Esophagus muscularis mucosa (tissue), 3 donors: ENCODE measurements at regions not wholly inside any gene's neighbourhood (a gene's known extent, or its start where the extent isn't known, plus 50 kb on each side); places are given as distances from the start of the nearest gene placed in this dataset.

ENCODE experiments used
- EP300 ChIP-seq: sonication (generic); formaldehyde crosslinking; IDR thresholded peaks from one replicate; pipeline ENCODE4 v1.6.1; 2017; ENCODE audit warnings: antibody characterized with exemption
- TF ChIP-seq, protein P1 (sequence below), 3 experiments: fragments of 200-600 bp in 2 of 3; fragments of 450-650 bp in 1 of 3; sonication (generic) in 2 of 3; IDR thresholded peaks; one replicate each; pipeline ENCODE4 v1.5.1; 2017 to 2019; ENCODE audit warnings: antibody characterized with exemption in 3 of 3, mild to moderate bottlenecking in 2 of 3, moderate library complexity in 1 of 3

- TF ChIP-seq, protein P1, sequence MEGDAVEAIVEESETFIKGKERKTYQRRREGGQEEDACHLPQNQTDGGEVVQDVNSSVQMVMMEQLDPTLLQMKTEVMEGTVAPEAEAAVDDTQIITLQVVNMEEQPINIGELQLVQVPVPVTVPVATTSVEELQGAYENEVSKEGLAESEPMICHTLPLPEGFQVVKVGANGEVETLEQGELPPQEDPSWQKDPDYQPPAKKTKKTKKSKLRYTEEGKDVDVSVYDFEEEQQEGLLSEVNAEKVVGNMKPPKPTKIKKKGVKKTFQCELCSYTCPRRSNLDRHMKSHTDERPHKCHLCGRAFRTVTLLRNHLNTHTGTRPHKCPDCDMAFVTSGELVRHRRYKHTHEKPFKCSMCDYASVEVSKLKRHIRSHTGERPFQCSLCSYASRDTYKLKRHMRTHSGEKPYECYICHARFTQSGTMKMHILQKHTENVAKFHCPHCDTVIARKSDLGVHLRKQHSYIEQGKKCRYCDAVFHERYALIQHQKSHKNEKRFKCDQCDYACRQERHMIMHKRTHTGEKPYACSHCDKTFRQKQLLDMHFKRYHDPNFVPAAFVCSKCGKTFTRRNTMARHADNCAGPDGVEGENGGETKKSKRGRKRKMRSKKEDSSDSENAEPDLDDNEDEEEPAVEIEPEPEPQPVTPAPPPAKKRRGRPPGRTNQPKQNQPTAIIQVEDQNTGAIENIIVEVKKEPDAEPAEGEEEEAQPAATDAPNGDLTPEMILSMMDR (IDR thresholded peaks at IDR 0.05), result no peak
- TF ChIP-seq EP300, result no peak
Measured at GRCh38 chr10:64148607-64149006, 627.4 kb downstream of the REEP3 start.
